ENCODE measurements at regions not wholly inside any gene's neighbourhood (a gene's known extent, or its start where the extent isn't known, plus 50 kb on each side); places are given as distances from the start of the nearest gene placed in this dataset.

DNA sequence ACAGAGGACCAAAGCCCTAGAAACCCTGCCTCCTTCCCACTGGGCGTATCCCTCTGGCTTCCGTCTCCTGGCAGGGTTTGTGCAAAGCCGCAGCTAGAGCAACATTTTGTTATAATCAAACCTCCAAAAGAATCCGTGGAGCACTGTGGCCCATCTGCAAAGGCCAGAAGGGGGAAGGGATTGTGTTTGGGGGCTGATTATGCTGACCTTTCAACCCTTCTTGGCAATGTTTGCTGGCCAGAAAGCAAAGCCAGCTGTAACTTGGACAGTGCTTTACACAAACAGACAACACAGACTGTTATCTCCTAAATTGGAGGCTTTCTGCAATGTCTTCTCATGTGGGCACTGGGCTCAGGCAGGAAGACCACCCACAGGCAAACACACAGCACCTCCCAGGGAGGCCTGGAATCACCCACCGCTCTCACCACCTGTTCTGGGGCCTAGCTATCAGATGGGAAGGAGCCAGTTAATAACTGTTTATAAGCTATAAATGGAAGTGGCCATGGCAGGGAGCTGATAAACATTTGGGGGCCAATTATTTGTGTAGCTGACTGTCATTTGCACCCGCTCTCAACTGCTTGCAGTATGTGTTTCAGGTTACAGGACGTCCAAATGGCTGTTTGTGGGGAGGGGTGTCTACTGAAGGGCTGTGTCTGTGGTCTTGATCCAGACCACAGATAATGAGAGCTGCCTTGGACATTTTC is 121.6 kb upstream of the ERCC6L2 start:
- intact Hi-C loops (cut with DNase I): no loop called here
- no peak for FAIRE-seq

DNA sequence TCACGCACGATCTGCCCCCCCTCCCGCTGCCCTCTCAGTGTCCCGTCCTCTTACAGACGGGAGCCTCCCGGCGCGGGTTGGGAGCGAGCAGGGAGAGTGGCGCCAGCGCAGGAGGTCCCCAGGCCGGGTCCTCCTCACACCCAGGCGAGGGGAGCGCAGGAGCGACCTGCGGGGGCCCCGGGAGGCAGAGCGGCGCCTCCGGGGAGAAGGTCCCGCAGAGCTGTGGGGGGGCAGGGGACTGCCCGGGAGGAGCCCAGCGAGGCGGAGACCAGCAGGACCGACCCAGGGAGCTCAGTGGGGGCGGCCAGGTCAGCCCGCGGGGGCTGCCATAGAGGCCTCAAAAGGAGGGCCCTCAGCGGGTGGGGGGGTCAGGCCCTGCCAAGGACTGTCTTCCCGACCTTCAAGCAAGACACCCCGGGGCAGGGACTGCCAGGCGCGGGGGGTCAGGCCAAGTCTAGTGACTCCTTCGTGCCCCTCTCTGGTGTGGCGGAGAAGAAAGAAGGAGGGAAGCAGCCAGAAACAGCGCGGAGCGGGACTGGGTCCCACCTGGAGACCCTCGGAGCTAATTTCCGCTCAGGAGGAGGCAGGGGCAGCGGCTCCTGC is 123.3 kb upstream of the ERCC6L2 start:
- no peak for TF ChIP-seq CTCF (IDR thresholded peaks at IDR 0.05; ENCODE audit: borderline replicate concordance, extremely low read depth, insufficient read depth)
- intact Hi-C loops (cut with DNase I): no loop called here
- H3K27me3 ChIP-seq (ENCODE audit: control insufficient read depth, insufficient read depth, low read length): no peaks in the 10 kb centered on the region
- FAIRE-seq (no peak), DNase-seq (peak in 2 of 5 donors; percentile 36 to 69)
- peaks cover 0 to 2% (median 2%) of the 10 kb centered on the region in 3 donors for H3K4me1 ChIP-seq (ENCODE audit: control insufficient read depth in 2 of 3, insufficient read depth in 2 of 3, low read depth in 1 of 3, low read length in 3 of 3)
- no peak overlapping the region for H3K9ac ChIP-seq (ENCODE audit: low read length in 3 of 3)
- H3K36me3 ChIP-seq (ENCODE audit: control insufficient read depth in 2 of 3, insufficient read depth in 3 of 3, low read length in 3 of 3): no peaks in the 10 kb centered on the region
- no peak overlapping the region for H3K4me3 ChIP-seq (ENCODE audit: low read length in 3 of 3)
- H3K9me3 ChIP-seq (ENCODE audit: control insufficient read depth in 2 of 3, insufficient read depth in 1 of 3, low read length in 3 of 3): no peaks in the 10 kb centered on the region
- H3K27ac ChIP-seq (ENCODE audit: low read depth in 2 of 2, low read length in 2 of 2): no peak overlapping the region

More for the DNA sequence above, 121.6 kb upstream of the ERCC6L2 start:
- no peak overlapping the region for H3K27ac ChIP-seq (ENCODE audit: low read depth in 2 of 2, low read length in 2 of 2)
- peak in 3 of 5 donors; percentile 55 to 86 (median 79) for DNase-seq
- H3K9me3 ChIP-seq (ENCODE audit: control insufficient read depth in 2 of 3, insufficient read depth in 1 of 3, low read length in 3 of 3): no peaks in the 10 kb centered on the region
- H3K9ac ChIP-seq (ENCODE audit: low read length in 3 of 3): no peak overlapping the region
- no peak for TF ChIP-seq CTCF (IDR thresholded peaks at IDR 0.05; ENCODE audit: borderline replicate concordance, extremely low read depth, insufficient read depth)
- no peaks in the 10 kb centered on the region for H3K27me3 ChIP-seq (ENCODE audit: control insufficient read depth, insufficient read depth, low read length)
- H3K4me1 ChIP-seq (ENCODE audit: control insufficient read depth in 2 of 3, insufficient read depth in 2 of 3, low read depth in 1 of 3, low read length in 3 of 3): peaks cover 0 to 2% (median 2%) of the 10 kb centered on the region in 3 donors
- no peak overlapping the region for H3K4me3 ChIP-seq (ENCODE audit: low read length in 3 of 3)
- H3K36me3 ChIP-seq (ENCODE audit: control insufficient read depth in 2 of 3, insufficient read depth in 3 of 3, low read length in 3 of 3): no peaks in the 10 kb centered on the region

- no peak overlapping the region for H3K27ac ChIP-seq (ENCODE audit: low read depth in 2 of 2, low read length in 2 of 2)
- no peaks in the 10 kb centered on the region for H3K36me3 ChIP-seq (ENCODE audit: control insufficient read depth in 2 of 3, insufficient read depth in 3 of 3, low read length in 3 of 3)
- FAIRE-seq (no peak), DNase-seq (peak in 1 of 5 donors; percentile 29)
- H3K4me3 ChIP-seq (ENCODE audit: low read length in 3 of 3): no peak overlapping the region
- intact Hi-C loops (cut with DNase I): no loop called here
- H3K9me3 ChIP-seq (ENCODE audit: control insufficient read depth in 2 of 3, insufficient read depth in 1 of 3, low read length in 3 of 3): no peaks in the 10 kb centered on the region
- H3K9ac ChIP-seq (ENCODE audit: low read length in 3 of 3): no peak overlapping the region
- no peaks in the 10 kb centered on the region for H3K27me3 ChIP-seq (ENCODE audit: control insufficient read depth, insufficient read depth, low read length)
- TF ChIP-seq CTCF (IDR thresholded peaks at IDR 0.05; ENCODE audit: borderline replicate concordance, extremely low read depth, insufficient read depth): no peak
- peaks cover 0 to 2% (median 0%) of the 10 kb centered on the region in 3 donors for H3K4me1 ChIP-seq (ENCODE audit: control insufficient read depth in 2 of 3, insufficient read depth in 2 of 3, low read depth in 1 of 3, low read length in 3 of 3)
These were observed 124.0 kb upstream of the ERCC6L2 start for GRCh38 chr9:95751520-95751790.

All from kidney (tissue), 13 donors.